Caco-2 (cell line): ENCODE measurements at regions not wholly inside any gene's neighbourhood (a gene's known extent, or its start where the extent isn't known, plus 50 kb on each side); places are given as distances from the start of the nearest gene placed in this dataset.

Experiments used
- BruUV-seq: library from RNA; stranded (reverse); fragments of 400-500 nt; replicated peaks from 2 replicates; lab custom pipeline; 2021; lab: Mats Ljungman, UMichigan
- CTCF ChIA-PET: fragments of 300-600 bp; sonication (Branson Sonifier 250); formaldehyde crosslinking; loops from one replicate; lab custom pipeline; 2022; ENCODE audit warnings: antibody characterized with exemption; lab: Charles Lee
- POLR2A ChIA-PET: fragments of 300-600 bp; sonication (Branson Sonifier 250); formaldehyde crosslinking; loops from one replicate; lab custom pipeline; 2022; ENCODE audit warnings: antibody characterized with exemption; lab: Charles Lee
- DNase-seq, 2 experiments: peaks; one replicate each; pipeline versions ENCODE4 v3.0.0 to v3.0.0-alpha.2; 2020 to 2022
- H3K27me3 ChIP-seq: replicated peaks from 2 replicates; pipeline ENCODE4 v1.6.0; 2011; ENCODE audit warnings: low read length; ENCODE audit not compliant: control insufficient read depth, insufficient read depth
- H3K36me3 ChIP-seq: 2 replicates; pipeline ENCODE4 v1.5.1; 2011; ENCODE audit warnings: low read length; ENCODE audit not compliant: control insufficient read depth, insufficient read depth
- H3K4me1 ChIP-seq: fragments of 250-450 bp; sonication (Bioruptor Pico); 2 replicates; pipeline ENCODE4 v1.5.1; 2020; ENCODE audit warnings: mild to moderate bottlenecking
- H3K4me3 ChIP-seq: 2 replicates; pipeline ENCODE4 v1.5.1; 2011; ENCODE audit warnings: low read depth, mild to moderate bottlenecking, control low read depth, low read length
- H3K9me3 ChIP-seq: fragments of 250-450 bp; sonication (Bioruptor Pico); 2 replicates; pipeline ENCODE4 v1.5.1; 2020; ENCODE audit warnings: mild to moderate bottlenecking, moderate library complexity
- H3K27ac Mint-ChIP-seq: one replicate; pipeline ENCODE4 v1.8.0; 2022; ENCODE audit warnings: mixed read lengths; ENCODE audit not compliant: unreplicated experiment
- H3K27me3 Mint-ChIP-seq: one replicate; pipeline ENCODE4 v1.8.0; 2022; ENCODE audit warnings: mixed read lengths; ENCODE audit not compliant: insufficient read depth, unreplicated experiment
- H3K36me3 Mint-ChIP-seq: one replicate; pipeline ENCODE4 v1.8.0; 2022; ENCODE audit warnings: mild to moderate bottlenecking, mixed read lengths; ENCODE audit not compliant: insufficient read depth, unreplicated experiment
- H3K4me1 Mint-ChIP-seq: one replicate; pipeline ENCODE4 v1.8.0; 2022; ENCODE audit warnings: low read depth, mixed read lengths; ENCODE audit not compliant: unreplicated experiment
- H3K4me3 Mint-ChIP-seq: one replicate; pipeline ENCODE4 v1.8.0; 2022; ENCODE audit warnings: mild to moderate bottlenecking, moderate library complexity, mixed read lengths; ENCODE audit not compliant: unreplicated experiment
- H3K9me3 Mint-ChIP-seq: one replicate; pipeline ENCODE4 v1.8.0; 2022; ENCODE audit warnings: mixed read lengths; ENCODE audit not compliant: unreplicated experiment
- CTCF ChIP-seq, 2 experiments: fragments of 200-600 bp in 1 of 2; IDR thresholded peaks; 1 replicate in 1 of 2; 2 replicates in 1 of 2; pipeline versions ENCODE4 v1.5.1 to v1.8.0; 2011 to 2022; ENCODE audit warnings: antibody characterized with exemption in 1 of 2, control low read depth in 1 of 2, inconsistent platforms in 1 of 2, low read depth in 1 of 2, low read length in 1 of 2, mild to moderate bottlenecking in 1 of 2, moderate library complexity in 1 of 2; ENCODE audit not compliant: insufficient read depth in 1 of 2, severe bottlenecking in 1 of 2, unreplicated experiment in 1 of 2
- intact Hi-C: fragments of 100-400 bp; cut with micrococcal nuclease; formaldehyde crosslinking; loops from one replicate; pipeline ENCODE4 v1.10.0; 2022; ENCODE audit not compliant: unreplicated experiment

DNA sequence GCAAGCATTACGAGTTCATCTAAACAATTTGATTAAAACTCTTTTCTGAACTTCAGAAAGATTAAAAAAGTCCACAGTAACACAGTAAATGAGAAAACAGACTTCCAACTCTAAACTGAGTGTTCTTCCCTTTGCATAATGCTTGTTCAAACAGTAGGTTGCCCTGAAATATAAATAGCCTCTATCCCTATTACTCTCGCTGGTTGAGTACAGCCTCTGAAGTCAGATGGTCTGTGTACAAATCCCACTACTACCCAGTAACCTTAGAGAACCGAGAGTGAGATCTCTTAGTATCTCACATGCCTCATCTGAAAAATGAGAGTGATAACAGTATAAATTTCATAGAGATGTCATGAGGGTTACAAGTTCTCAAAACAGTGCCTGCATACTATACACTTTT, 591.6 kb downstream of the CAAP1 start:
- Histone ChIP-seq H3K27me3 (no peaks in the 10 kb centered on the region), H3K9me3 (no peaks in the 10 kb centered on the region), H3K4me3 (no peak overlapping the region), H3K36me3 (no peaks in the 10 kb centered on the region), H3K4me1 (no peaks in the 10 kb centered on the region)
- DNase-seq, result no peak
- H3K4me3 Mint-ChIP-seq, result no peak overlapping the region
- H3K4me1 Mint-ChIP-seq, result no peaks in the 10 kb centered on the region
- POLR2A ChIA-PET, result no interaction called here
- no TSS peak for BruUV-seq
- H3K27me3 Mint-ChIP-seq, result no peaks in the 10 kb centered on the region
- CTCF ChIA-PET, result no interaction called here
- intact Hi-C loops, result no loop called here
- TF ChIP-seq CTCF (IDR thresholded peaks at IDR 0.05; ENCODE audit: insufficient read depth in 1 of 2, low read depth in 1 of 2, low read length in 1 of 2, severe bottlenecking in 1 of 2, unreplicated experiment in 1 of 2), result no peak
- H3K9me3 Mint-ChIP-seq, result no peaks in the 10 kb centered on the region
- H3K36me3 Mint-ChIP-seq, result no peaks in the 10 kb centered on the region
- H3K27ac Mint-ChIP-seq, result no peak overlapping the region

DNA sequence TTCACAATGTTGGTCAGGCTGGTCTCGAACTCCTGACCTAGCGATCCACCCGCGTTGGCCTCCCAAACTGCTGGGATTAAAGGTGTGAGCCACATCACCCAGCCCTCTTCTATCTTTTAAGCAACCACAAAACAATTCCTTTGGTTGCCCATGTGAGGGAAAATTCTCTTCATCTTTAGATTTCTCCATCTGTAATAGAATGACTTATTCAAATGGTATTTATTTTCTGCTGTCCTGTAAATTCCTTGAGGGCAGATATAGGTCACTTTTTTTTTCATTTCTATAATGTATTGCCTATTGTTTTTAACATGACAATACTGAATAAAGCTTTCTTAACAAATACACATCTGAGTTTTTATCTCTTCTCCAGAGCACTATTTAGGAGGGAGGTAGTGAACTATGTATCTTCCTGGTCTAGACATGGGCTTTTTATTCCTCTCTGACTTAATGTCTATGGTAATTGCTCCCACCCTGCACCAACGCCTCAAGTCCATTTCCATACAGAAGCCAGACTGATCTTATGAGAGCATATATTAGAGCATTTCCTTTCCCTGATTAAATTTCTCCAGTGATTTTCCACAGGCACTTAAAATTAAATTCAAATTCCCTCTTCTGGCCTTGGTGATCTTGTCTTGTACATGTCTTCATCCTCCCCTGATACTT, 595.6 kb downstream of the CAAP1 start:
- BruUV-seq, result no TSS peak
- Histone ChIP-seq H3K4me3 (no peak overlapping the region), H3K36me3 (no peaks in the 10 kb centered on the region), H3K9me3 (no peaks in the 10 kb centered on the region), H3K4me1 (no peaks in the 10 kb centered on the region), H3K27me3 (no peaks in the 10 kb centered on the region)
- no peaks in the 10 kb centered on the region for H3K27me3 Mint-ChIP-seq
- CTCF ChIA-PET, result no interaction called here
- H3K4me3 Mint-ChIP-seq, result no peak overlapping the region
- TF ChIP-seq CTCF (IDR thresholded peaks at IDR 0.05; ENCODE audit: insufficient read depth in 1 of 2, low read depth in 1 of 2, low read length in 1 of 2, severe bottlenecking in 1 of 2, unreplicated experiment in 1 of 2), result no peak
- no peak overlapping the region for H3K27ac Mint-ChIP-seq
- no peak for DNase-seq
- POLR2A ChIA-PET, result no interaction called here
- intact Hi-C loops, result no loop called here
- H3K4me1 Mint-ChIP-seq, result no peaks in the 10 kb centered on the region
- no peaks in the 10 kb centered on the region for H3K9me3 Mint-ChIP-seq
- no peaks in the 10 kb centered on the region for H3K36me3 Mint-ChIP-seq

DNA sequence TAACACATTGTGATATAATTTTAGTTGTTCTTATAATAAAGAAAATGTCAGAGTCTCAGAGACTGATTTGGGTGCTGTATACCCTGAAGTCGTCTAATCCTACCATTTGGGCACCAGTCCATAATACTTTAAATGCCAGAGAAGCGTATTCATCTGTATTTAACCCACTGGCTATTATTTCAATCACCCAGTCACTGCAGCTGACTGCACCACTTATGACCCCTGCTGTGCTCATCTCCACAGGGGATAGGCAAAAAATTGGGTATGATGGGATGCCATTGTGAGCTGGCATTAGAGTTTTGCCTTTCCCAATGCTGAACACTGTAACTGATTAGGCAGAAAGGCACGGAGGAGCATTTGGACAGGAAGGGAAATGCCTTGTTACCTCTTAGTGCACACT, 599.7 kb downstream of the CAAP1 start:
- Mint-ChIP-seq H3K9me3 (no peaks in the 10 kb centered on the region), H3K27me3 (no peaks in the 10 kb centered on the region), H3K27ac (no peak overlapping the region), H3K4me1 (no peaks in the 10 kb centered on the region), H3K4me3 (no peak overlapping the region), H3K36me3 (no peaks in the 10 kb centered on the region)
- Histone ChIP-seq H3K36me3 (no peaks in the 10 kb centered on the region), H3K4me1 (no peaks in the 10 kb centered on the region), H3K27me3 (no peaks in the 10 kb centered on the region), H3K4me3 (no peak overlapping the region), H3K9me3 (no peaks in the 10 kb centered on the region)
- BruUV-seq, result no TSS peak
- ChIA-PET POLR2A (no interaction called here), CTCF (no interaction called here)
- TF ChIP-seq CTCF (IDR thresholded peaks at IDR 0.05; ENCODE audit: insufficient read depth in 1 of 2, low read depth in 1 of 2, low read length in 1 of 2, severe bottlenecking in 1 of 2, unreplicated experiment in 1 of 2), result no peak
- no peak for DNase-seq
- intact Hi-C loops, result no loop called here
